HEK293 (cell line): ENCODE measurements at regions not wholly inside any gene's neighbourhood (a gene's known extent, or its start where the extent isn't known, plus 50 kb on each side); places are given as distances from the start of the nearest gene placed in this dataset.

Experiments used
- CTCF ChIA-PET: fragments of 350-600 bp; formaldehyde crosslinking; extraction: SDS; loops from one replicate; lab custom pipeline; 2021; ENCODE audit warnings: antibody characterized with exemption; lab: Yijun Ruan, JAX
- POLR2A ChIA-PET: fragments of 300-600 bp; formaldehyde crosslinking; extraction: SDS; loops from one replicate; lab custom pipeline; 2020; ENCODE audit warnings: antibody characterized with exemption, inconsistent platforms; lab: Yijun Ruan, JAX
- H3K27ac ChIP-seq: fragments of 200-500 bp; sonication (Bioruptor generic); 2 replicates; pipeline ENCODE4 v1.5.1; 2014; ENCODE audit warnings: low read depth, low read length, control low read depth, inconsistent platforms; ENCODE audit errors: extremely low read depth
- H3K36me3 ChIP-seq, 2 experiments: fragments of 200-500 bp in 1 of 2; sonication (Bioruptor generic) in 1 of 2; 1 replicate in 1 of 2; 2 replicates in 1 of 2; pipeline ENCODE4 v1.5.1; 2014 to 2017; ENCODE audit warnings: inconsistent platforms in 2 of 2, low read length in 2 of 2; ENCODE audit not compliant: control insufficient read depth in 2 of 2, insufficient read depth in 1 of 2
- H3K4me1 ChIP-seq: fragments of 200-500 bp; sonication (Bioruptor generic); 2 replicates; pipeline ENCODE4 v1.5.1; 2014; ENCODE audit warnings: mild to moderate bottlenecking, low read length, inconsistent platforms; ENCODE audit not compliant: control insufficient read depth, insufficient read depth
- H3K4me3 ChIP-seq: 2 replicates; pipeline ENCODE4 v1.5.1; 2011; ENCODE audit warnings: low read depth, mild to moderate bottlenecking, control low read depth, low read length, moderate library complexity
- H3K9me3 ChIP-seq: fragments of 200-500 bp; sonication (Bioruptor generic); 2 replicates; pipeline ENCODE4 v1.5.1; 2014; ENCODE audit warnings: low read depth, low read length, inconsistent platforms; ENCODE audit not compliant: control insufficient read depth, insufficient read depth
- AEBP2 ChIP-seq: fragments of 450-650 bp; formaldehyde crosslinking; IDR thresholded peaks from 2 replicates; pipeline ENCODE4 v1.5.1; 2016; ENCODE audit warnings: missing biosample characterization, missing genetic modification characterization, borderline replicate concordance
- BCL11B ChIP-seq: fragments of 450-650 bp; formaldehyde crosslinking; IDR thresholded peaks from 2 replicates; pipeline ENCODE4 v1.5.1; 2016; ENCODE audit warnings: low read depth, missing biosample characterization, missing genetic modification characterization
- GLIS2 ChIP-seq: fragments of 450-650 bp; formaldehyde crosslinking; IDR thresholded peaks from 2 replicates; pipeline ENCODE4 v1.5.1; 2016; ENCODE audit warnings: missing biosample characterization, missing genetic modification characterization
- HOXD13 ChIP-seq: sonication (generic); formaldehyde crosslinking; IDR thresholded peaks from 2 replicates; pipeline ENCODE4 v1.8.0; 2022; ENCODE audit warnings: missing genetic modification reagents, borderline replicate concordance
- PRDM10 ChIP-seq: fragments of 450-650 bp; formaldehyde crosslinking; IDR thresholded peaks from 2 replicates; pipeline ENCODE4 v1.5.1; 2016; ENCODE audit warnings: missing biosample characterization, missing genetic modification characterization
- YY2 ChIP-seq: fragments of 450-650 bp; formaldehyde crosslinking; IDR thresholded peaks from 2 replicates; pipeline ENCODE4 v1.5.1; 2016; ENCODE audit warnings: missing biosample characterization, missing genetic modification characterization
- ZNF114 ChIP-seq: fragments of 450-650 bp; formaldehyde crosslinking; IDR thresholded peaks from 2 replicates; pipeline ENCODE4 v1.5.0; 2017; ENCODE audit warnings: missing biosample characterization, missing genetic modification characterization
- ZNF214 ChIP-seq: fragments of 450-650 bp; formaldehyde crosslinking; IDR thresholded peaks from 2 replicates; pipeline ENCODE4 v1.5.1; 2017; ENCODE audit warnings: missing biosample characterization, mild to moderate bottlenecking, missing genetic modification characterization, borderline replicate concordance
- ZNF221 ChIP-seq: fragments of 450-650 bp; formaldehyde crosslinking; IDR thresholded peaks from 2 replicates; pipeline ENCODE4 v1.5.1; 2017; ENCODE audit warnings: missing biosample characterization, missing genetic modification characterization, borderline replicate concordance
- ZNF488 ChIP-seq: fragments of 450-650 bp; formaldehyde crosslinking; IDR thresholded peaks from 2 replicates; pipeline ENCODE4 v1.5.1; 2016; ENCODE audit warnings: missing biosample characterization, missing genetic modification characterization
- ZNF558 ChIP-seq: fragments of 450-650 bp; formaldehyde crosslinking; IDR thresholded peaks from 2 replicates; pipeline ENCODE4 v1.5.1; 2016; ENCODE audit warnings: missing biosample characterization, missing genetic modification characterization
- ZSCAN16 ChIP-seq: fragments of 450-650 bp; formaldehyde crosslinking; IDR thresholded peaks from 2 replicates; pipeline ENCODE4 v1.5.1; 2016; ENCODE audit warnings: missing biosample characterization, missing genetic modification characterization
- TF ChIP-seq, protein P1 (sequence below): fragments of 450-650 bp; formaldehyde crosslinking; IDR thresholded peaks from 2 replicates; pipeline ENCODE4 v1.5.1; 2016; ENCODE audit warnings: missing biosample characterization, missing genetic modification characterization
- TF ChIP-seq, protein P2 (sequence below): fragments of 450-650 bp; formaldehyde crosslinking; IDR thresholded peaks from 2 replicates; pipeline ENCODE4 v1.5.1; 2016; ENCODE audit warnings: missing biosample characterization, missing genetic modification characterization
- TF ChIP-seq, protein P3 (sequence below): fragments of 450-650 bp; IDR thresholded peaks from 2 replicates; pipeline ENCODE4 v1.5.1; 2018; ENCODE audit warnings: missing biosample characterization, missing genetic modification characterization
- TF ChIP-seq, protein P4 (sequence below): fragments of 450-650 bp; formaldehyde crosslinking; IDR thresholded peaks from 2 replicates; pipeline ENCODE4 v1.5.1; 2016; ENCODE audit warnings: missing biosample characterization, missing genetic modification characterization

DNA sequence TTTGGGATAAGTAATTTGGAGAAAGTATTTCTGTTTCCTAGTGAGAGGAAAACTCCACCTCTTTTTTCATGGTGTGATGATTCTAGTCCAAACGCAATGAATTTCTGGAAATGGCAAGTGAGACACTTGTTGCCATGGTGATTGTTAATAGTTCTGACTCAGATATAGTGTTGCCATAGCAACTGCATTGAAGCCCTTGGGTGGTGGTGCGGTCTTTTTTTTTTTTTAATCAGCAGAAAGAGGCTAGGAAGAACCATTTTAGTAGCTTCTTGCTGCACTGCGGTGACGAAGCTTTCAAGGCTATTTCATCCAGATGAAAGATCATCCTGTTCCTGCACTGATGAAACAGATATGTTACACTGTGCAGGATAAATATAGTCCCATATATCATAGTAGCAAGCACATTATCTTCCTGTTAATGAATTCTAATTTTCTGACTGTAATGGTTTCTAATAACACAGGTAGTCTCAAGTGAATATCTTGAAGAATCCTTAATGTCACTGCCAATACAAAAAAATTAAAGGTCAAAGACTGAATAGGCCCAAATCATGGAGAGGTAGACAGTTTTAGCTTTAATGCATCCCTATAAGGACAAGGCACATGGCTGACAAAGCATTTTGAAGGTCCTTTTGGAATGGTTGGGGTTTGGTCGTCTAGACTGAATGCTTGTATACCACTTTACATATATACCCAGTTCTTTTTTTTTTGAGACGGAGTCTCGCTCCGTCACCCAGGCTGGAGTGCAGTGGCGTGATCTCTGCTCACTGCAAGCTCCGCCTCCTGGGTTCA is 125.1 kb upstream of the ZBTB20 start (continued):
- TF ChIP-seq PRDM10 (tag by site-specific recombination) (no peak), HOXD13 (CRISPR knock-in tag) (no peak), YY2 (tag by site-specific recombination) (no peak), ZNF114 (no peak)
- TF ChIP-seq, protein P1, sequence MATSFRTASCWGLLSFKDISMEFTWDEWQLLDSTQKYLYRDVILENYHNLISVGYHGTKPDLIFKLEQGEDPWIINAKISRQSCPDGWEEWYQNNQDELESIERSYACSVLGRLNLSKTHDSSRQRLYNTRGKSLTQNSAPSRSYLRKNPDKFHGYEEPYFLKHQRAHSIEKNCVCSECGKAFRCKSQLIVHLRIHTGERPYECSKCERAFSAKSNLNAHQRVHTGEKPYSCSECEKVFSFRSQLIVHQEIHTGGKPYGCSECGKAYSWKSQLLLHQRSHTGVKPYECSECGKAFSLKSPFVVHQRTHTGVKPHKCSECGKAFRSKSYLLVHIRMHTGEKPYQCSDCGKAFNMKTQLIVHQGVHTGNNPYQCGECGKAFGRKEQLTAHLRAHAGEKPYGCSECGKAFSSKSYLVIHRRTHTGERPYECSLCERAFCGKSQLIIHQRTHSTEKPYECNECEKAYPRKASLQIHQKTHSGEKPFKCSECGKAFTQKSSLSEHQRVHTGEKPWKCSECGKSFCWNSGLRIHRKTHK (tag by site-specific recombination), result no peak

DNA sequence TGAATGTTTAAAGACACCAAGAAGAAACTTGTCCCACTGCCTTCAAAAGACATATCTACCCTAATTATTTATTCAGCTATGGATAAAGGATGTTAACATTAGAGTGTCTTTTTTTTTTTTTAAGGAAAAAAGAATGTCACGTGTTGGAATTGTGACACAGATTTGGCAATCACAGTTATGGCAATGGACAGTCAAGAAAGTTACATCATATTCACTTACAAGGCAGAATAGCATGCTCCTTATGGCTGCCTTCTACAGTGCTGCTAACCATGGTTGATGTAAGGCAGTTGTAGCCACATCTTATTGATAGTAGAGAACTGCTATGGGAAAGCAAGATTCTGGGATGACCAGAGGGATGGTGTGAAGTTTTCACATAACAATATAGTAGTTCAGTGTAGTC is 128.8 kb upstream of the ZBTB20 start:
- no peaks in the 10 kb centered on the region for H3K9me3 ChIP-seq
- ChIA-PET CTCF (interaction anchor here (0.7 kb wide), 1 partner anchor 647 kb away, joined by 3 read pairs; no protein-coding TSS in a partner anchor), POLR2A (no interaction called here)
- no peak overlapping the region for H3K27ac ChIP-seq
- H3K36me3 ChIP-seq, result no peaks in the 10 kb centered on the region
- no peak overlapping the region for H3K4me3 ChIP-seq
- H3K4me1 ChIP-seq, result no peaks in the 10 kb centered on the region
- TF ChIP-seq BCL11B (tag by site-specific recombination), result no peak
- TF ChIP-seq AEBP2 (tag by site-specific recombination), result no peak
- no peak for TF ChIP-seq ZNF558 (tag by site-specific recombination)
- no peak for TF ChIP-seq ZNF221
- TF ChIP-seq GLIS2, result no peak

DNA sequence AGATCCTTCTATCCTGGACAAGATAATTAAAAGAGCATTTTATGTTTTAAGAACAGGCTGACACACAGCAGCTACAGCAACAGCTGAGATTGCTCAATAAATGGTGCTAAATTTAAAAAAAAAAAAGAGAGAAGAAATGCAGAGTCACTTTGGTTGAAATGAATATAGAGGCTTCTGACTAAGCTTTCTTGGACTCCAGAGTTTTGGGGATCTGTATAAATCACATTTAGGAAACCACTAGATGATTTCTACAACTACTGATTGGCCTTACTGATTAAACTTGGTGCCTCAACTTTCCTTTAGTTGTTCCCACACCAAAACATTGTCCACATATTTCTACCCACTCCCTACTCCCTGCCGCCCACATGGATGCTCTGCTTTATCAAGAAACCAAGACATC is 132.9 kb upstream of the ZBTB20 start:
- H3K36me3 ChIP-seq, result no peaks in the 10 kb centered on the region
- ChIA-PET POLR2A (no interaction called here), CTCF (no interaction called here)
- H3K27ac ChIP-seq, result no peak overlapping the region
- no peaks in the 10 kb centered on the region for H3K9me3 ChIP-seq
- H3K4me3 ChIP-seq, result no peak overlapping the region
- no peaks in the 10 kb centered on the region for H3K4me1 ChIP-seq
- TF ChIP-seq, protein P2, sequence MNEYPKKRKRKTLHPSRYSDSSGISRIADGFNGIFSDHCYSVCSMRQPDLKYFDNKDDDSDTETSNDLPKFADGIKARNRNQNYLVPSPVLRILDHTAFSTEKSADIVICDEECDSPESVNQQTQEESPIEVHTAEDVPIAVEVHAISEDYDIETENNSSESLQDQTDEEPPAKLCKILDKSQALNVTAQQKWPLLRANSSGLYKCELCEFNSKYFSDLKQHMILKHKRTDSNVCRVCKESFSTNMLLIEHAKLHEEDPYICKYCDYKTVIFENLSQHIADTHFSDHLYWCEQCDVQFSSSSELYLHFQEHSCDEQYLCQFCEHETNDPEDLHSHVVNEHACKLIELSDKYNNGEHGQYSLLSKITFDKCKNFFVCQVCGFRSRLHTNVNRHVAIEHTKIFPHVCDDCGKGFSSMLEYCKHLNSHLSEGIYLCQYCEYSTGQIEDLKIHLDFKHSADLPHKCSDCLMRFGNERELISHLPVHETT, result no peak
- TF ChIP-seq, protein P3, sequence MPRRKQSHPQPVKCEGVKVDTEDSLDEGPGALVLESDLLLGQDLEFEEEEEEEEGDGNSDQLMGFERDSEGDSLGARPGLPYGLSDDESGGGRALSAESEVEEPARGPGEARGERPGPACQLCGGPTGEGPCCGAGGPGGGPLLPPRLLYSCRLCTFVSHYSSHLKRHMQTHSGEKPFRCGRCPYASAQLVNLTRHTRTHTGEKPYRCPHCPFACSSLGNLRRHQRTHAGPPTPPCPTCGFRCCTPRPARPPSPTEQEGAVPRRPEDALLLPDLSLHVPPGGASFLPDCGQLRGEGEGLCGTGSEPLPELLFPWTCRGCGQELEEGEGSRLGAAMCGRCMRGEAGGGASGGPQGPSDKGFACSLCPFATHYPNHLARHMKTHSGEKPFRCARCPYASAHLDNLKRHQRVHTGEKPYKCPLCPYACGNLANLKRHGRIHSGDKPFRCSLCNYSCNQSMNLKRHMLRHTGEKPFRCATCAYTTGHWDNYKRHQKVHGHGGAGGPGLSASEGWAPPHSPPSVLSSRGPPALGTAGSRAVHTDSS (tag by site-specific recombination), result no peak
- TF ChIP-seq AEBP2 (tag by site-specific recombination) (no peak), ZNF214 (tag by site-specific recombination) (no peak), ZNF488 (no peak), ZSCAN16 (tag by site-specific recombination) (no peak)
- TF ChIP-seq, protein P4, sequence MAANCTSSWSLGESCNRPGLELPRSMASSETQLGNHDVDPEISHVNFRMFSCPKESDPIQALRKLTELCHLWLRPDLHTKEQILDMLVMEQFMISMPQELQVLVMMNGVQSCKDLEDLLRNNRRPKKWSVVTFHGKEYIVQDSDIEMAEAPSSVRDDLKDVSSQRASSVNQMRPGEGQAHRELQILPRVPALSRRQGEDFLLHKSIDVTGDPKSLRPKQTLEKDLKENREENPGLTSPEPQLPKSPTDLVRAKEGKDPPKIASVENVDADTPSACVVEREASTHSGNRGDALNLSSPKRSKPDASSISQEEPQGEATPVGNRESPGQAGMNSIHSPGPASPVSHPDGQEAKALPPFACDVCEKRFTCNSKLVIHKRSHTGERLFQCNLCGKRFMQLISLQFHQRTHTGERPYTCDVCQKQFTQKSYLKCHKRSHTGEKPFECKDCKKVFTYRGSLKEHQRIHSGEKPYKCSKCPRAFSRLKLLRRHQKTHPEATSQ, result no peak
